Left forelimb (tissue), 1 donor: ENCODE measurements at regions not wholly inside any gene's neighbourhood (a gene's known extent, or its start where the extent isn't known, plus 50 kb on each side); places are given as distances from the start of the nearest gene placed in this dataset.

ENCODE experiments used
- DNase-seq: peaks from one replicate; pipeline ENCODE4 v3.0.0-alpha.2; 2018; ENCODE audit warnings: low spot score

DNA sequence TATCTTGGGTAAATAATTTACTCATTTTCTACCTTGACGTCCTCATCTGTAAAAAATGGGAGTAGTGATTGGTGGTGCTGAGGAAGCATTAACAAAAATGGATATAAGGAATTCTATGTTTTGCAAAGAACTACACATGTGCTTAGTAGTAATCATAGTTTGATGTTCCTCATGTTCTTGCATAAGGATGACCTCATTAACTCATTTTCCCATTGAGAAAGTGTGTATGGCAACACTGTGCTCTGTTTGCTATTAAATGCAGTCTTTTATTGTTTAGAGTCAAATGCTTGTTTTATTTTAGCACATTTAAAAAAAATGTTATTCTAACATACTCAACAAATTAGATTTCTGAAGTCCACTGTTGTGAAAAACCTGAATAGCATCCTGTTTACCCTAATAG is 211.2 kb upstream of the RSPO3 start:
- no peak for DNase-seq

DNA sequence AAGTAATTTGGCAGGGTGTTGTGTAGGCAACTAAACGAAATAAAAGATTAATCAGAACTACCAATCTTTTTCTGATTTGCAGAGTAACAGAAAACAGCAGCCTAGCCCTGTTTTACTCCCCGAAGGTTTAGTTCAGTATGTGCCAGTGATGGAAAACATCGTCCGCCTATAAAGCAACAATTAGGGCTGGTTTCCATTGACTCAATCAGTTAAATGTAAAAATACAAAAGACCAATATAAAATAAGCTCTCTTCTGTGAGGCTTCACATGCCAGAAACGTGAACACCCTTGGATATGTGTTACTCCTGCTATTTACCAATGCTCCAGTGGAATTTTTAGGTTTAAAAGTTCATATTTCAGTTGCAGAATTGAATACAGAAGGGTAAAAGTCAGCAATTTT is 210.5 kb upstream of the RSPO3 start:
- no peak for DNase-seq

DNA sequence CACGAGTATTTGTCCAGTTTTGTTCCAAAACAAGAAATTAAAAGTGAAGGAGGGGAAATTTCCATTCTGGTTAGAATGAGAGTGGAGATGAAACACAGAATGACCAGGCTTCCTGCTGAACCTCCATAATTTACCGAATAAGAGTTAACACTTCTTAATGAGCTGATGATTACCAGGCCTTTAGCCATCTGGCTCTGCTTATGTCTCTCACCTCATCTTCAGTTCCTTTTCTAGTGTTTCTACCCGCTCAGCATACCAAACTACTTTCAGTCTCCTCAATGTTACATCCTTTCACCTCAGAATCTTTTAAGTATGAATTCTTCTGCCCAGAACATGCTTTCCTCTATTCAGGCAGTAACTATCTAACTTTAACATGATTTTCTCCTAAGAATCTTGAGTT is 209.0 kb upstream of the RSPO3 start:
- no peak for DNase-seq

DNA sequence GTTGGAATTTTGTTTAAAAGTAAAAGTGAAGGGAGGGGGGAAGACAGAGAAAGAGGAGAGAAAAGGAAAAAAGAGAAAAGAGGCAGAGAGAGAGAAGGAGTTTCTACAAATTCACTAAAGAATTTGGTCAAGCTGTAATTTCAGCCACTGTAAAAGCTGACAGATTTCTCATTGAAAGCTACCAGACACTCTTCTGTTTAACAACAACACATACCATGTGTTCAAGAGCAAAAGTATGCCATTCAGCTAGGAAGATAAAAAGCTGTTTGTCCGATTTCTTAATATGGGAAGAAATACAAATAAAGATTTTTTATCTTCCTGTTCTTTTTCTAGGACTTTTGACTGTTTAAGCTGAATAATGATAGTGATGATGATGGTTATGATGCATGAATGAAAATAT is 204.8 kb upstream of the RSPO3 start:
- DNase-seq: no peak

DNA sequence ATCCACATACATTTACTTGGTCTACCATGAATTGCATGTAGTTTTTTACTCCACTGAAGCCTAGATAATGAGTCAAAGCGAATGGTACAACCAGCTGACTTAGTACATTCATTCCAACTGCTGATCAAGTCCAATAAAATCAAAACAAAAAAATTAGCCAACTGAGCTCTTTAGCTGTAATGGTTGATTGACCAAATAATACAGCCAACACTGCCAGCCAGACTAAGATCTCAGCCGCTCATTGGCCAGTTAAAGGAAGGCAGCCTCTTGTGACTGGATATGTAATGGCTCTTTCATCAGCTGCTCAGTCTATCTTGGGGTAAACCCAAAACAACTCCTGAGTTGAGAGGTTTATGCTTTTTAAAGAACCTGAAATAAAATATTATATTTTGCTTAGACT is 204.3 kb upstream of the RSPO3 start:
- DNase-seq: no peak

DNA sequence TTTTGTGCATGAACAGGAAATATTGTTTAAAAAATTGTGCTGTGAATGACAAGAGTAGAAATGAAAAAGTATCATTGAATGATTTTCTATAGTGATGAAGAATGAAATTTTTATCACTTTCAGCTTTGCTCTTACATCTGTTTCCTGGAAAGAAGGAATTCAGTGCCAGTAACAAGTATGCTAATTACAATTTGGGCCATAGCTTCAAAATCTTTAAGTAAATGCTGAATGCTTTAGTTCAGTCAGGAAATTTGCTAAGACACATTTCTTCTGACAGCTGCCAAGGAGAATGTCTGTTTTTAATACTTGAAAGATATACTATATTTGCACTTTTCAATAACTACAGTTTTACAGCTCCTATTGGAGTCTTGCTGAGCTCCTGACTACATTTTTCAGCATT is 203.7 kb upstream of the RSPO3 start:
- DNase-seq: no peak

DNA sequence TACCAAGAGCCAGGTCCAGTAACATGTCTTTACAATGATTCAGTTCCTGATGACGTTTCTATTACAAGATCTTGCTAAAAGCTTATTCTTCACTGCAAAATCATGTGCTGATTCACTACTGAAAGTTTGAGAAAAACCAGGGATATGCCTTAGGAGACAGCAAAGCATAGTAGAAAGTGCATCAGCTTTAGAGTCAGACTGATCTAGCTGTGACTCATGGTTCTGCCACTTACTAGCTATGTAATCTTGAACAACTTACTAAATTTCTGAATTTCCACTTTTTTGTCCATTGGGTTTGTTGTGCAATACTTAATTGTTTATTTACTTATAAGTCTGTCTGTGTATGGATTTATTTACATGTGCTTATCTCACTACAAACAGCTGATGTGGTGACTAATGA is 198.5 kb upstream of the RSPO3 start:
- no peak for DNase-seq

DNA sequence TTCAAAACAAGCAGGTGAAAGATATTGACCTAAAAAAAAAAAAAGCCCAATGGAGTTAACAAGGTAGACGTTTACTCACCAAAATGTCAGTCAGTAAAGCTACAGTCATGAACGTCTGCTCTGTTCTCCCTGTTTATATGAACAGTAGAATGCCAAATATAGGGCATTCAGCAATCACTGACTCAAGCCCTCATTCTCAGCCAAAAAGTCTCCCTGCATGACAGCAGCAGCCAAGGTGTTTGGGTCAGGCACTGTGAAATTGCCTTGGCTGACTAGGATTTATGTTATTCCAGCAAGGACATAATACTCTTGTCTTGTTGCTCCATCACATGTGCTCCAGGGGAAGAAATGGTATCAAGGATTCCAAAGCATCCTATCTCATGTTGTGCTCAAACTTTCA is 194.7 kb upstream of the RSPO3 start:
- DNase-seq: no peak

DNA sequence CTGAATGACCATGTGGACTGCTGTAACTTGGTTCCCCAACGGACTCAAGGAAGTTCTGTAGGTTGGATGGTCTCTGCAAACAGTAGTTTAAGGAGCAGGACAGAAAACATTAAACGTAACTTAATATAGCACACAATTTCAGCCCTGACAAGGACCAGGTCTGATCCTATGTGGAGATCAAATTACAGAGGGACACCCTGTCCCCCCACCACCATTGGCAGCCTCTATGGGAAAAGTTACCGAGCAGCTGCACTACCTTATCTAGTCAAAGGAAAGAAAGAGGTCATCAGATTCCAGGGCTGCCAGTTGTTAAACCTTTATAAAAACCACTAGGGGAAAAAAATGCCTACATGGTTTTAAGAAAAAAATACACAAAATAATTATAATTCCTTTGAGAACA is 191.5 kb upstream of the RSPO3 start:
- DNase-seq: no peak

DNA sequence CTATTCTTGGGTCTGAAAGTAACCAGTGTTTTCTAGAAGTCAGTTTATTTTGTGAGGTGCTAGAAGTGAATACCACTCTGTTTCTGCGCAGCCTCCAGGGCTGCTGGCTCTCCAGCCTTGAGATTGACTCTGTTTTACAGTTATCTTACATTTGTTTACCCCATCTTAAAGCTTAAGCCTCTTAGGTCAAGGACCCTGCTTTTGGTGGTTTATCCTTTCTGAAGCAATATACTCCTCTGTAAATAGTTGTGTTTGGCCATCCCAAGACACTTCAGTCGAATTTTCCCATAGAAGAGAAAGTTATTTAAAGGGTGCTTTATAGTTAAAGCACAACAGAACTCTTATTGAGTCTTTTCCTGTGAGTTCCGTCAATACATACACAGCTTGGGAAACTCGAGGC is 190.6 kb upstream of the RSPO3 start:
- no peak for DNase-seq

DNA sequence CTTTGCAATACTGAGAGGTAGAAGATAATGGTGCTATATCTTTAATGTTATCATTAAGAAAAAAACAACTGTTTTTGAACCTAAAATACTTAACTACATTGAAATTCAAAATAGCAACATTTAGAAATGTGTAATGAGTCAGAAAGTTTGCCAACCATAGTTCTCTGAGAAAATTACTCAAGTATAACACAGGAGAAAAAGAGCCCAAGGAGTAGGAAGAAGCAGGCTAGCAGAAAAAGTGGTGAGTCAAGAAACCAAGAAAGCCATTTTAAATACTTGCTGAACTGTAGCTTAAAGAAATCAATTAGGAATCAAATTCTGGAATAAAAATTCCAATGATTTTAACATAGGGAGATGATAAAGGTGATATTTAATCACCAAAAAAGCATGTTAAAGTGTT is 181.0 kb upstream of the RSPO3 start:
- DNase-seq: no peak

DNA sequence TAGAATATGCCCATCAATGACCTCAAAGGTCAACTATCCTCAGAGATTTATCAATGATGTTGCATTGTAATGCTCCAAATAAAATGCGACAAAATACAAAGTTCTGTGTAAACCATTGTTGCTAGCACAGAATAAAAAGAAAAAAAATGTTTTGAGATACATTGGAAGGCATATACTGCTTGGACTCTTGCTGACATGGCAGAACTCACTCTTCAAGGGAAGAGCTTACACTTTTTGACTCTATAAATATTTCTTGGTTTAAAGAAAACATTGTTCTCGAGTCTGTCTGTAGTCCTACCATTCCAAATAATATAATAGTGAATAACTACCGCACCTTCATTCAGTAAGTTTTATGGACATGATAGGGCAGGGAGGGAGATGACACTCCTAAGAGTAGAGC is 178.7 kb upstream of the RSPO3 start:
- DNase-seq: no peak

DNA sequence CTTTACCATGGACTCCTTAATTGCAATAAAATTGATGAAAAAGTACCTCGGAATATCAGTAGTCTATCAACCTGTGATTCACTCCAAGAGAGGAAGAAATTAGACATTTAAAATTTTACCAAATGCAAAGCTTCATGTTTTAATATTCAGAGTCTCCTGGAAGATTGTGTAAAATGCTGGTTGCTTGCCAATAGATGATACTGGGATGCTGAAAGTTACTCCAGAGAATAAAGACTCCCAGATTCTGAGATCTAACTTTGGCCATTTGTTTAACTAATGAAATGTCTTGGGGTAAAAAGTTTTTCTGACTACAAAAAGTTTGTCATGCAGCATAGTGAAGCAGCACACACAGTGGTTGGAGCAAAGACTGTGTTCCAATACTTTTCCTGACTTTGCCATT is 176.7 kb upstream of the RSPO3 start:
- DNase-seq: no peak

DNA sequence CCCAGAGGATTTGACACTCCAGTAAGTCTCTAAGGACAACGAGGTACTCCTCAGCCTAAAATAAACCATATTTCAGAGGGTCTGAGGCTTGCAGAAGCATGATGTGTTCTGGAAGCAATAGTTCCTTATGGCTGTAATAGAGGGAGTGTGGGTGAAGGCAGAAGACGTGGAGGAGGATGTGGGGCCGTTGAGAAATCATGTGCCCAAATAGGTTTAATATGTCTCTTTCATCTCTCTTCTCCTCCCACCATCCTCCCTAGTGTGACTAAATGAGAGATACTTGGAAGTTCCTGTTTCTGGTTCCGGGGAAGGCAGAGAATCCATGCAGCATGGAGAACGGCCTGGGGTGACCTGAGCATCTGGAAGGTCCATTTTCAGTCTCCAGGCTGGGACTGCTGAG is 174.0 kb upstream of the RSPO3 start:
- DNase-seq: no peak

DNA sequence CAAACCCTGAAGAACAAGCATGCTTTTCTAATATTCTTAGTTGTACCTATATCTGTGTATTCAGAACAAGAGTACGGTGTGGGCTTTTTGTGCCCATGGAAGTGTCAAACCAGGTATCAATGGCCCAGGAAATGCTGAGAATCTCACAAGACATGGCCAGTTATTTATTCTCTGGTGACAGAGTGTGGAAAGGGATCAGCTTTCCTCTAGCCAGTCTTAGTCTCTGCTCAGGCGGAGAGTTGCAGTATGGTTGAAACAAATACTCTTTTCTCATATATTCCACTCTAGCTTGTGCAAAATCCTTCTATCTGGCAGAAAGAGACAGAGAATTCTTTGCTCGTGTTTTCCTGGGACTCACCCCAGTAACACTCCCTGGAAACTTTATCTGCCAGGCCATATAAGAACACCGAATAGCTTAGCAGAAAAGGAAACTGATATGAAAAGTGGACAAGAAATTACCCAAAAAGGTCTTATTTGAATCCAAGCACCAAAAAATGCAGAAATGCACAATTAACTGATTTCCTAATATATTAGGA is 173.3 kb upstream of the RSPO3 start:
- no peak for DNase-seq

DNA sequence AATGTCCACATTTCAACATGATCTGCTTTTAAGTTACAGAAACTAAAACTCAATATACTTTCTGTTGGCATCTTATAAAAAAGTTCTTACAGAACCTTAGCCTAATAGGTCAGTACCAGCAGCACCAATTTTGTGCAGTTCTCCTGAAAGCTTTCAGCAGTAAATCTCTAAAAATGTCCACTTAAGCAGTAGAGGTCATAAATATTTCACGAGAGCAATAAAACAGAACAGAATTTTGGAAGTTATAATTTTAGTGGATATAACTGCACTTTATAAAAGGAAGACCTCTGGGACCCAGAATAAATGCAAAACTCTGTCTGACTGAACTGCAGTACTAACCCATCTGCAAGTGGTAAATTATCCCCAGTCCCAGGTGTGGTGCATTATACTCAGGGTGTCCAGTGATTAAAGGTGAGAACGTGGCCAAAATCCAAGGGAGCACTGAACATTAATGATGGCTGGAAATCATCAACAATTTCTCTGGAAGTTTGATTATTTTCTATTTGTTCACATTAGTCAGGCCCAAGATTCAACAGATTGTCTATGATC is 172.6 kb upstream of the RSPO3 start:
- DNase-seq: no peak

DNA sequence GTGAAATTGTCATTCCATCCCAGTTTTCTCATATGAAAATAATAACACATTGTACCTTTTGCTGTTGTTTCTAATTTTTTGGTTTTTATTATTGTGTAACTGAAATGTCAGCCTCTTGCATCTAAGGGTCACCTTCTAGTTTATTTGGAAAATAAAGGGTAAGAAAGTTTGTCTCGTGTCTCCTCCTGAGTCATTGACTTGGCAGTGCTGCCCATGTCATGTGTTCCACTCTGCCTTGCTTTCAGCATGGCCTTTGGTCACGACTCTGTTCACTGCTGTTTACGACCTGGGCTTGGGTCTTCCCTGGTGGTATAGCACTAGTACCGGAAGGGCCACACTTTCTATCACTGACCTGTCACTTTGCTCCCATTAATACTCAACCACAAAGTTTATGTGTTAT is 171.4 kb upstream of the RSPO3 start:
- DNase-seq: no peak

DNA sequence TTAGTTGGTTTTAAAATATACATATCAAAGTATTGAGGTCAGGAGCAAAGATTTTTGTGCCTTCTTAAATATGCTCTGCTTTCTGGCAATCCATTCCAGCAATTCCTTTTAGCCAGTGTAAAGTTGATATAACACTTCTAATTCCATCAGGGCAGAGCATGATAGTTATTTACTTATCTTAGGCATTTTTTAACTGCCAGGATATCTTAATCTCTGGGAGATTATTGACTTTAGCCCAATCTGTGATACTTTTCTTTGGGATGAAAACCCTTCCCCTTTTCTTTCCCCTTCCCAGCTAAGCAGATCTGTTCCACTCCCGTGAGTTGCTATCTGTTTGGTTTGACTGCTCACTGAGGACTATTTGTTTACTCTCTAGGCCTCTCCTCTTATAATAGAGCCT is 168.7 kb upstream of the RSPO3 start:
- no peak for DNase-seq

DNA sequence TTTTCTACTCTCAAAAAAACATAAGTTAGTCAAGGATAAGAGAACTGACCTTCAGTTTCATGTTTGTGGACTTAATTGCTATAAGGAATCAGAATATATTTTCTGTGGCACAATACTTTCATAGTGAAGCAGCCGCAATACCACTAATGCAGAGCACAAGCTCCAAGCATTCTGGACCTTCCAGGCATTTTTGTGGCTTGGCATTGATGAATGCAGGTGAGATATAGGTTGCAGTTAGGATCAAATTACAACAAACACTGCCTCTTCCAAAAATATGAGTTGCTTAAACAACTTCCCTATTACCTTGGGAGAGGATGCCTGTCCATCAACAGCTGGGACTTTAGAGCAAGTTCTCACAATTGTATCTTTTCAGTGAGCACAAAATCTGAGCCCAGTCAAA is 162.8 kb upstream of the RSPO3 start:
- no peak for DNase-seq

DNA sequence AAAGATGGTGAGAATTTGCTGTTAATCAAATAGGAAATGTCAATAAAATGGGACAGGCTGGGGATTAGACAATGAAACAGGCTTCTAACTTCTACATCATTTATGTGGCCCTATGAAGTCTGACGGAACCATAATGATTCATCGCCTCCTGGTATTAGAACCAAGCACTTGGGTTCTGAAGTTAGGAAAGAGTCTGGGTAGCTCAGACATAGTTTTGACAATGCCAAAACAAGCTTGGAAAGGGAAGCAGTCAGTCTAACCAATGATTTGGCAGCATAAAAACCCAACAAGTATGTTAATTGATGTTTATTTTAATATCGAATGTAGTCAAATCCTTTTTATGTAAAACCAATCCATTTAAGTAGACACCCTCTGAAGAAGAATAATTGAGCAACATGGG is 160.8 kb upstream of the RSPO3 start:
- DNase-seq: no peak

DNA sequence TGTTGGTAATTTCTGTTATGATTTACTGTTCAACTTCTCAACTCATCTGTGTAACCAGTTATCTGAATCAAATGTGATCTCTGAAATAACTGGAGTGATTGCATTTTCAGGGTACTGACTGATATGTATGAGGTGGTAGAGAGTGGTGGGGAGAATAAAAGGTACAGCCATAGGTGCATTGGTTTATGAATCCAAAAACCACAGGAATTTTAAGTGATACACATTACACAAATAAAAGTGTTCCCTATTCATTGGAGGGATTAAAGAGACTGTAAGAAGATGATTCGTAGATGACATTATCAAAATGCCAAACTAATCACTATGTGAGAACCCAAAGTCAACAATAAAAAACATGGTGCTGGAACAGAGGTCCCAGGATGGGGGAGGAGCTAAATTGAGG is 158.7 kb upstream of the RSPO3 start:
- DNase-seq: no peak

DNA sequence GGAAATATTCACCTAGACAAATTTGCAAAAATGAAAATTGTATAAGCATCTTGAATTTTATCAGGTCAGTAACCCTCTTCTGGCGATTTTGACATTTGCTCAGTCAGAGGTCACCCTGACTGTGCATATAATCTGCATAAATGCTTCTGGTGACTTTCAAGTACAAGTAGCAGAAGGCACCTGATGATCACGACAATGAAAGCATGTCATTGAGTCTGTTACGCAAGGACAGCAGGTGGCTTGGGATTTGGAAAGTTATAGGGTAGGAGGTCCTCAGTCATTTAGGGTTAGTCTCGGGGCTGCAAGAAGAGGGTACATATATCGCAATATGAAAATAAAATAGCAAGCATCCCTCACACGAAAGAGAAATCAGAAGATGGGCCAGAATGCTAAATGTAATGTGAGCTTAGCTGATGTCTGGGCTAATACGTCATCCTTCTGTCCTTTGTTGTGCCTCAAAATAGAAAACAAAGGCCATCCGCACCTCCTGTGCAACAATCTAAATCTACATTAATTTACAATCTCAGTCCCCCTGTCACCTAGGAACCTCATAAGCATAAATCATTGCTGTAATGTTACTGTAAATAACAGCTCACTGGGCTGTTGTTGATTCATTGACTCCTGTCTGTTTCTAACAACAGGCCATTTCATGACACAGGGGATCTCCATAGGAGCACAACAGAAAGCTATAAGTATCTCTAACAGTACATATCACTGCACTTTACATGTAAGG is 155.2 kb upstream of the RSPO3 start:
- DNase-seq: no peak

DNA sequence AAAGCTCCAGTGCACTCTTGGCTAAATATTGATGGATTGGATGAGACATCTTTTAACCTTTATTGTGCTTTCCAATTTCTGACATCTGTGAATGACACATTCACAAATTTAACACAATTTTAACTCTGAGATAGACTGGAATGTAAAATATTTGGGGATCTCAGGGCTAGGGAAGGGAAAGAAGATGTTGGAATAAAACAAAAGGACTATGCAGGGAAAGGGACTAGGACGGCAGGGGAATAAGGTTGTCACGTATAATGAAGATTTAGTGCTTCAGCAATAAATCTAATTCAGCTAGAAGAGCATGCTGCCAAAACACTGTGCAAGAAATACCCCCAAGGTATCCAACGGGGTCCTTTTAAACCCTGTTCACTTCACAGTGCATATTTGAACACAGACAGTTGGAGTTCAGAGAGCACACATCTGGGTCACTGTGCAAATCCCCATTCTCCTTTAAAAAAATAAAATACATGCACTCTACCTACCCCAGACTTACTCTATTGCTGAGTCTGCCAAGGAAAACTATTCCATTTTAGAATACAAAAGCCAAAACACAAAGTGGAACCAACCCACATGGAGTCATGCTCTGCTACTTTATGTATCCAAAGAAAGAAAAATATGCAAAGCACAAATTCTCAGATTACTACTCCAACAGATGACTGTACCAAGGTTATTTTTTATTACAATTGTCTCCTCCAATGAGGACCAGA is 151.0 kb upstream of the RSPO3 start:
- no peak for DNase-seq
